ENCODE measurements at regions not wholly inside any gene's neighbourhood (a gene's known extent, or its start where the extent isn't known, plus 50 kb on each side); places are given as distances from the start of the nearest gene placed in this dataset.

DNA sequence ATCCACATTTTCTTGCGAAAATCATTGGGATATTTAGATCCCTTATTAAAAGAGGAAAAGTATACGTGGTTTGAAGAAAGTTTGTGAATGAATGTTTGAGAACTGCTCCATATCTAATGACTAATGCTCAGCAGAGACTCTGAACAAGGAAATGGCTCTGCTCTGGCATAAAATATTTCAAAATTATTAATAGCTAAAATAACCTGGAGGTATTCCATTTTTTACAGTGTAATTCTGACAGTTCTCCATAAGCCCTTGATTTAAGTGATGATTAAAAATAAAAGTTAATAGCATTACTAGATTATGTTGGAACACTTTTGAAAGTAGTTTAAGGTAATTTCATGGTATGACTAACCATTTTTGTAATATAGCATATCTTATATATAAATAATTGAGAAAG, 1276.9 kb upstream of the TENM3 start:
- TF ChIP-seq POLR2A (IDR thresholded peaks at IDR 0.05; ENCODE audit: low read length), result no peak
- no peak for TF ChIP-seq GATA1 (IDR thresholded peaks at IDR 0.05; ENCODE audit: low read depth, low read length)

Data from erythroblast (primary cell).